GM10266 (cell line): ENCODE measurements at regions not wholly inside any gene's neighbourhood (a gene's known extent, or its start where the extent isn't known, plus 50 kb on each side); places are given as distances from the start of the nearest gene placed in this dataset.

Experiments used
- DNase-seq: peaks from one replicate; pipeline ENCODE4 v3.0.0; 2012; ENCODE audit errors: extremely low spot score
- CTCF ChIP-seq: IDR thresholded peaks from 2 replicates; pipeline ENCODE4 v1.5.1; 2012; ENCODE audit warnings: mild to moderate bottlenecking, low read depth; ENCODE audit not compliant: control insufficient read depth, insufficient read depth; ENCODE audit errors: missing control alignments

- TF ChIP-seq CTCF = no peak
- no peak for DNase-seq
Measured at GRCh38 chr2:120432293-120432975, 86.5 kb downstream of the INHBB start.

- TF ChIP-seq CTCF = no peak
- no peak for DNase-seq
Measured at GRCh38 chr2:120432976-120433815, 87.3 kb downstream of the INHBB start.

GRCh38 chr2:120433816-120434290 lies 87.9 kb downstream of the INHBB start:
- no peak for TF ChIP-seq CTCF
- no peak for DNase-seq

DNA sequence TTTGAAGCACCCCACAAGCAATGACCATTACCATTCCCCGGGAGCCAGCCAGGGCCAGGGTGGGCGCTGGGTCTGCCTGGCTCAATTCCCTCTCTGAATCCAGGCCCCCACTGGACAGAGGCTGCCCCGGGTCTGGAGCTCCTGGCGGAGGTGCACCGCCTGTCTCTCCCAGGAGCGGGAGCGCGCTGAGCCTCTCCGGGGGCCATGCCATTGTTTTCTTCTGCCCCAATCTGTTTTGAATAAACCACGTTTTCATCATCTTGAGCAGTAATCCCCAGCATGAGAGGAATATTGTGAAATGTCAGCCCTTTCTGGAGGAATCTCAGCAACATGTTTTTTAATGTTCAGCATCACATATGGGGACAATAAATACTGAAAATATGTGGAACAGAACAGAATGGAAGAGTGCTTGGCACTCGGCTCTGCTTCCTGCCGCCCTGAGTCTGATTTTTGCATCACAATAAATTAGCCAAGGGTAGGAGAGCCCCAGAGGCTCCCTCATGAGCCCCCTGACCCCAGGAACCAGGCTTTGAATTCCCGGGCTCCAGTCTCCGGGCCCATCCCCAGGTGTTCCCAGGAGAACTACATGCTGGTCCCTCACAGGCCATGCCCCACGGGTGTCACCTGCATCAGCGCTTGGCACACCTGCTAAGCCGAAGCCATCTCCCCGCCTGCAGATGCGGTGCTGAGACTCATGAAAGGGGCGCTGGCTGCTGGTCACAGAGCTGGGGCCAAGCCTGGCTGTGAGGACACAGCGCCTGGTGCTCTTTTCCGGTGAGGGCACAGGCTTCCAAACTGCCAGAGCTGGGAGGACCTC lies 88.8 kb downstream of the INHBB start:
- DNase-seq = no peak
- no peak for TF ChIP-seq CTCF

DNA sequence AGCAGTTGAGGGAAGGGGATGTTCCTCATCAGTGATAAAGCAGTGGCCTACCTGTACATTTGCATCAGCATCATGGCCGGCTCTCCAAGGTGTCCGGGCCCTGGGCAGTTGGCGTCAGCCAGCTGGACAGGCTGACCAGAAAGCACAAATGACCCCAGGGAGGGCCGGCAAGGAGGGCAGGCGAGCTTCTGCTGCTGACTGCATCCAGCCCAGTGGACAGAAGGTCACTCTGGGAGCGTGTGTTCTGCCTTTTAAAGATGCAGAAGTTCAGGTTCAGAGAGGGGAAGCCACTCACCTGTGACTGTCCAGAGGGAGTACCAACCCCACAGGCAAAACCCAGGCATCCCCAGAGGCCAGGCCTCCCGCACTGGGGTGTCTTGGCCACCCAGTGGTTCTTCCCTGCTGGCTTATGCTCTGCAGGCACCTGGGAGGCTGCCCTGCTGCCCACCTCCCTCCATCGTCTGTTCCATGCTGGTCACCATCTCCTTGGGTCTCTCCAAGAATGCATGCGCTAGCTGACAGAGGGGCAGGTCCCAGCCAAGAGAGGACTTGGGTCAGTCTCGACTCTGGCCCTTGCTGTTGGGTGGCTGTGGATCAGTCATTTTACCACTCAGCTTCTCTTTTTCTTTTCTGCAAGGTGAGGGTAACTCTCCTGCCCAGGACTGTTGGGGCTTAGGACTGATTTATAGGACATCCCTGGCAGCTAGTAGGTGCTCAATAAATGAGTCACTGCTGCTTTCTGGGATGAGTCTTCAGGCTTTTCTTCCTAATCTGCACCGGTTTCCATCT lies 89.9 kb downstream of the INHBB start:
- no peak for DNase-seq
- no peak for TF ChIP-seq CTCF

GRCh38 chr2:120436460-120436739 lies 90.5 kb downstream of the INHBB start:
- no peak for TF ChIP-seq CTCF
- no peak for DNase-seq
